ENCODE measurements at regions not wholly inside any gene's neighbourhood (a gene's known extent, or its start where the extent isn't known, plus 50 kb on each side); places are given as distances from the start of the nearest gene placed in this dataset.

DNA sequence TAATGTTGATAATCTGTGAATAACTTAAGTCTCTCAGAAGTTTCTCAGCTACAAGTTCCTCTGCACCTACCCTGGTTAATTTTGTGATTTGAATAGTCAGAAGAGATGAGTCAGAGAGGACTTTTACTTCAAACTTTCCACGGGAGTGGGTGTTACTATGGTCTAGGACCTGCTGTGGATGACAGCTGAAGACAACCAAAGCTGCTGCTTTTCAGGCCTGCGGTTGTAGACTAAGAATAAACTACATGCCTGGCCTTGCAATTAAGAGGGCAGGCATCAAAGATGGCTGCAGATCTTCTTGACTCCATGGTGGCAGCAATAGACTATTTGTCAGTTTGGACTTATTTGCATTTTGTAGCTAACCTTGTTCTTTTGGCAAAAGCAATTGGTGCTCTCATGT, 227.1 kb upstream of the KRR1 start:
- in situ Hi-C loops (cut with HindIII; ENCODE audit: extremely low pct_ligation_motif_present, low pct_unique_long_range_greater_than_20kb): no loop called here
- no peak overlapping the region for H3K4me2 ChIP-seq (ENCODE audit: low read depth, low read length)
- no peak overlapping the region for H3K9ac ChIP-seq (ENCODE audit: insufficient read depth, low read depth, low read length)
- BruUV-seq (replicated peaks): no TSS peak
- no peak for FAIRE-seq
- H2AFZ ChIP-seq (ENCODE audit: low read length): no peak overlapping the region
- no peak overlapping the region for H3K4me3 ChIP-seq (replicated peaks in 1 of 3; ENCODE audit: insufficient read depth in 1 of 3, low read depth in 2 of 3, low read length in 3 of 3)
- H3K4me1 ChIP-seq (ENCODE audit: insufficient read depth, low read length): peaks cover 43% of the 10 kb centered on the region
- H3K79me2 ChIP-seq (ENCODE audit: insufficient read depth, low read length): no peaks in the 10 kb centered on the region
- no peaks in the 10 kb centered on the region for H3K36me3 ChIP-seq (replicated peaks in 1 of 2; ENCODE audit: control insufficient read depth in 1 of 2, insufficient read depth in 2 of 2, low read length in 2 of 2)
- no peaks in the 10 kb centered on the region for H3K27me3 ChIP-seq (ENCODE audit: control insufficient read depth in 1 of 2, insufficient read depth in 2 of 2, low read length in 2 of 2)
- 69% methylated on average over 2 of the region's 2 CpGs for WGBS (ENCODE audit: low lambda C conversion rate)
- ChIA-PET CTCF (ENCODE audit: low intra/inter-chr PET ratio, low total read pairs) (no interaction called here), POLR2A (no interaction called here)
- intact Hi-C loops (cut with micrococcal nuclease; ENCODE audit: unreplicated experiment): no loop called here
- no peaks in the 10 kb centered on the region for H4K20me1 ChIP-seq (ENCODE audit: insufficient read depth, low read length)
- TF ChIP-seq MAF1 (CRISPR knock-in tag; IDR thresholded peaks at IDR 0.05; ENCODE audit: borderline replicate concordance) (no peak), ZNF317 (CRISPR knock-in tag; IDR thresholded peaks at IDR 0.05) (no peak), ZFYVE20 (CRISPR knock-in tag; IDR thresholded peaks at IDR 0.05; ENCODE audit: borderline replicate concordance, low read depth) (no peak)
- TF ChIP-seq, protein P1, sequence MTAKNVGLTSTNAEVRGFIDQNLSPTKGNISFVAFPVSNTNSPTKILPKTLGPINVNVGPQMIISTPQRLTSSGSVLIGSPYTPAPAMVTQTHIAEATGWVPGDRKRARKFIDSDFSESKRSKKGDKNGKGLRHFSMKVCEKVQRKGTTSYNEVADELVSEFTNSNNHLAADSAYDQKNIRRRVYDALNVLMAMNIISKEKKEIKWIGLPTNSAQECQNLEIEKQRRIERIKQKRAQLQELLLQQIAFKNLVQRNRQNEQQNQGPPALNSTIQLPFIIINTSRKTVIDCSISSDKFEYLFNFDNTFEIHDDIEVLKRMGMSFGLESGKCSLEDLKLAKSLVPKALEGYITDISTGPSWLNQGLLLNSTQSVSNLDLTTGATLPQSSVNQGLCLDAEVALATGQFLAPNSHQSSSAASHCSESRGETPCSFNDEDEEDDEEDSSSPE (CRISPR knock-in tag; IDR thresholded peaks at IDR 0.05): no peak
- H3K27ac ChIP-seq (ENCODE audit: extremely low read length, insufficient read depth, low read length): no peak overlapping the region
- H3K9me3 ChIP-seq (ENCODE audit: low read length): no peaks in the 10 kb centered on the region
- DNase-seq (ENCODE audit: low spot score): no peak
- no peak for ATAC-seq

- TF ChIP-seq FOSL2 (CRISPR knock-in tag; IDR thresholded peaks at IDR 0.05) (0 out of 2 replicates have a peak, but pooled peaks have one; percentile 9), NCOA5 (CRISPR knock-in tag; IDR thresholded peaks at IDR 0.05) (no peak)
- H3K4me3 ChIP-seq (replicated peaks in 1 of 3; ENCODE audit: insufficient read depth in 1 of 3, low read depth in 2 of 3, low read length in 3 of 3): no peak overlapping the region
- intact Hi-C loops (cut with micrococcal nuclease; ENCODE audit: unreplicated experiment): no loop called here
- no peaks in the 10 kb centered on the region for H4K20me1 ChIP-seq (ENCODE audit: insufficient read depth, low read length)
- H3K9ac ChIP-seq (ENCODE audit: insufficient read depth, low read depth, low read length): no peak overlapping the region
- DNase-seq (ENCODE audit: low spot score) (no peak), FAIRE-seq (no peak), ATAC-seq (0 out of 3 replicates have a peak, but pooled peaks have one; percentile 32)
- H2AFZ ChIP-seq (ENCODE audit: low read length): no peak overlapping the region
- in situ Hi-C loops (cut with HindIII; ENCODE audit: extremely low pct_ligation_motif_present, low pct_unique_long_range_greater_than_20kb): no loop called here
- H3K27ac ChIP-seq (ENCODE audit: extremely low read length, insufficient read depth, low read length): no peak overlapping the region
- H3K9me3 ChIP-seq (ENCODE audit: low read length): no peaks in the 10 kb centered on the region
- 69% methylated on average over 1 of the region's 1 CpG for WGBS (ENCODE audit: low lambda C conversion rate)
- H3K36me3 ChIP-seq (replicated peaks in 1 of 2; ENCODE audit: control insufficient read depth in 1 of 2, insufficient read depth in 2 of 2, low read length in 2 of 2): no peaks in the 10 kb centered on the region
- peaks cover 43% of the 10 kb centered on the region for H3K4me1 ChIP-seq (ENCODE audit: insufficient read depth, low read length)
- CTCF ChIA-PET (ENCODE audit: low intra/inter-chr PET ratio, low total read pairs): no interaction called here
- POLR2A ChIA-PET: no interaction called here
- BruUV-seq (replicated peaks): no TSS peak
- H3K27me3 ChIP-seq (ENCODE audit: control insufficient read depth in 1 of 2, insufficient read depth in 2 of 2, low read length in 2 of 2): no peaks in the 10 kb centered on the region
- no peak overlapping the region for H3K4me2 ChIP-seq (ENCODE audit: low read depth, low read length)
- H3K79me2 ChIP-seq (ENCODE audit: insufficient read depth, low read length): no peaks in the 10 kb centered on the region
Observed at GRCh38 chr12:75735853-75736252, 224.4 kb upstream of the KRR1 start.
